Lung (tissue), 11 donors: ENCODE measurements at regions not wholly inside any gene's neighbourhood (a gene's known extent, or its start where the extent isn't known, plus 50 kb on each side); places are given as distances from the start of the nearest gene placed in this dataset.

ENCODE experiments used
- ATAC-seq: fragments of 200-7000 bp; cut with Tn5 transposase; one replicate; pipeline ENCODE4 v1.9.1; 2020; ENCODE audit warnings: moderate number of reproducible peaks; ENCODE audit not compliant: insufficient read depth, low FRiP score
- DNase-seq, 3 donors: peaks; one replicate each; pipeline ENCODE4 v3.0.0-alpha.2; 2013 to 2017
- H3K27ac ChIP-seq, 2 donors: one replicate each; pipeline ENCODE4 v1.5.1; 2013; ENCODE audit warnings: mild to moderate bottlenecking in 2 of 2, moderate library complexity in 2 of 2, control low read depth in 1 of 2, inconsistent platforms in 1 of 2, low read depth in 1 of 2, low read length in 1 of 2
- H3K27me3 ChIP-seq, 3 donors: one replicate each; pipeline ENCODE4 v1.5.1; 2013; ENCODE audit warnings: low read length in 2 of 3; ENCODE audit not compliant: control insufficient read depth in 3 of 3, insufficient read depth in 3 of 3
- H3K36me3 ChIP-seq, 4 donors: one replicate each; pipeline ENCODE4 v1.5.1; 2013; ENCODE audit warnings: low read length in 4 of 4, mild to moderate bottlenecking in 1 of 4, moderate library complexity in 1 of 4; ENCODE audit not compliant: control insufficient read depth in 4 of 4, insufficient read depth in 4 of 4
- H3K4me1 ChIP-seq, 5 donors: one replicate each; pipeline ENCODE4 v1.5.1; 2013; ENCODE audit warnings: low read length in 5 of 5, mild to moderate bottlenecking in 2 of 5, moderate library complexity in 1 of 5; ENCODE audit not compliant: control insufficient read depth in 5 of 5, insufficient read depth in 5 of 5
- H3K4me3 ChIP-seq: one replicate; pipeline ENCODE4 v1.5.1; 2013; ENCODE audit warnings: mild to moderate bottlenecking, control low read depth, moderate library complexity
- H3K9ac ChIP-seq, 2 donors: one replicate each; pipeline ENCODE4 v1.5.1; 2013; ENCODE audit warnings: low read length in 2 of 2, control low read depth in 1 of 2; ENCODE audit not compliant: insufficient read depth in 1 of 2
- H3K9me3 ChIP-seq, 4 donors: one replicate each; pipeline ENCODE4 v1.5.1; 2013; ENCODE audit warnings: low read length in 3 of 4, mild to moderate bottlenecking in 1 of 4, moderate library complexity in 1 of 4; ENCODE audit not compliant: control insufficient read depth in 4 of 4, insufficient read depth in 3 of 4
- WGBS, 2 donors: extraction: QIAGEN DNeasy Blood & Tissue Kit; methylation state at CpG; one replicate each; pipeline ENCODE4 v1.1.7; 2013; 5-methylcytosine and 5-hydroxymethylcytosine counted together
- TF ChIP-seq, protein P1 (sequence below): IDR thresholded peaks from 2 replicates; pipeline ENCODE4 v1.5.1; 2012; ENCODE audit warnings: mild to moderate bottlenecking; ENCODE audit errors: control extremely low read depth, extremely low read depth
- donor health status: control.
- donor health status: control.
- donor health status: Bipolar disorder and iron deficiency.
- donor health status: healthy.
- donor health status: DM: yes; HTN: yes; CAD: no.

GRCh38 chr19:27774337-27774736, 1438.6 kb downstream of the UQCRFS1 start:
- ATAC-seq (no peak), DNase-seq (no peak)
- Histone ChIP-seq H3K27ac (no peak overlapping the region), H3K27me3 (no peaks in the 10 kb centered on the region), H3K36me3 (peaks cover 0 to 23% (median 6%) of the 10 kb centered on the region in 4 donors), H3K4me3 (no peak overlapping the region), H3K9ac (no peak overlapping the region), H3K4me1 (no peaks in the 10 kb centered on the region), H3K9me3 (peaks cover 0 to 48% (median 28%) of the 10 kb centered on the region in 4 donors)
- TF ChIP-seq, protein P1, sequence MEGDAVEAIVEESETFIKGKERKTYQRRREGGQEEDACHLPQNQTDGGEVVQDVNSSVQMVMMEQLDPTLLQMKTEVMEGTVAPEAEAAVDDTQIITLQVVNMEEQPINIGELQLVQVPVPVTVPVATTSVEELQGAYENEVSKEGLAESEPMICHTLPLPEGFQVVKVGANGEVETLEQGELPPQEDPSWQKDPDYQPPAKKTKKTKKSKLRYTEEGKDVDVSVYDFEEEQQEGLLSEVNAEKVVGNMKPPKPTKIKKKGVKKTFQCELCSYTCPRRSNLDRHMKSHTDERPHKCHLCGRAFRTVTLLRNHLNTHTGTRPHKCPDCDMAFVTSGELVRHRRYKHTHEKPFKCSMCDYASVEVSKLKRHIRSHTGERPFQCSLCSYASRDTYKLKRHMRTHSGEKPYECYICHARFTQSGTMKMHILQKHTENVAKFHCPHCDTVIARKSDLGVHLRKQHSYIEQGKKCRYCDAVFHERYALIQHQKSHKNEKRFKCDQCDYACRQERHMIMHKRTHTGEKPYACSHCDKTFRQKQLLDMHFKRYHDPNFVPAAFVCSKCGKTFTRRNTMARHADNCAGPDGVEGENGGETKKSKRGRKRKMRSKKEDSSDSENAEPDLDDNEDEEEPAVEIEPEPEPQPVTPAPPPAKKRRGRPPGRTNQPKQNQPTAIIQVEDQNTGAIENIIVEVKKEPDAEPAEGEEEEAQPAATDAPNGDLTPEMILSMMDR = no peak
- 97 to 98% methylated on average over 10 of the region's 10 CpGs for WGBS, 2 donors

- Histone ChIP-seq H3K27me3 (no peaks in the 10 kb centered on the region), H3K36me3 (peaks cover 0 to 20% (median 4%) of the 10 kb centered on the region in 4 donors), H3K4me1 (no peaks in the 10 kb centered on the region), H3K9ac (no peak overlapping the region), H3K27ac (no peak overlapping the region), H3K4me3 (no peak overlapping the region), H3K9me3 (peaks cover 0 to 52% (median 30%) of the 10 kb centered on the region in 4 donors)
- DNase-seq = no peak
- ATAC-seq = no peak
- WGBS, 2 donors = 87 to 88% methylated on average over 11 of the region's 11 CpGs
- TF ChIP-seq, protein P1 = no peak
These were observed 1439.4 kb downstream of the UQCRFS1 start for GRCh38 chr19:27773318-27774094.

DNA sequence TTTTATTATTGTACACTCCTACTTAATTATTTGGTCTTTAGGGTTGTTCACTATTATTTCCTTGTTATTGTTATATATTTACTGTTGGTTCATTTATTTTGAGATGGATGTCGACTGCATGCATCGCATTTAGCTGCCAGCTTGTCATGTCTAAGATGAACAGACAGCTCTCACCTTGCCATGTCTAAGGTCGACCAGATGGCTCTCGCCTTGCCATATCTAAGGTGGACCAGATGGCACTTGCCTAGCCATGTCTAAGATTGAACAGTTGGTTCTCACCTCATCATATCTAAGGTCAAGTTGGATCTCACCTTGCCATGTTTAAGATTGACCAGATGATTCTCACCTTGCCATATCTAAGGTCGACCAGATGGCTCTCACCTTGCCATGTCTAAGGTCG, 1440.9 kb downstream of the UQCRFS1 start:
- H3K4me3 ChIP-seq = no peak overlapping the region
- TF ChIP-seq, protein P1 = no peak
- no peaks in the 10 kb centered on the region for H3K27me3 ChIP-seq
- peaks cover 0 to 16% (median 4%) of the 10 kb centered on the region in 4 donors for H3K36me3 ChIP-seq
- 98 to 99% methylated on average over 6 of the region's 6 CpGs for WGBS, 2 donors
- no peak overlapping the region for H3K27ac ChIP-seq
- no peak for ATAC-seq
- peaks cover 0 to 49% (median 29%) of the 10 kb centered on the region in 4 donors for H3K9me3 ChIP-seq
- no peak for DNase-seq
- no peak overlapping the region for H3K9ac ChIP-seq
- H3K4me1 ChIP-seq = no peaks in the 10 kb centered on the region
